ENCODE measurements at regions not wholly inside any gene's neighbourhood (a gene's known extent, or its start where the extent isn't known, plus 50 kb on each side); places are given as distances from the start of the nearest gene placed in this dataset.
"Not testable (repeated sequence)": the region's sequence is repeated elsewhere in the genome, so short reads cannot be mapped to it uniquely, and the experiment has no call there.

DNA sequence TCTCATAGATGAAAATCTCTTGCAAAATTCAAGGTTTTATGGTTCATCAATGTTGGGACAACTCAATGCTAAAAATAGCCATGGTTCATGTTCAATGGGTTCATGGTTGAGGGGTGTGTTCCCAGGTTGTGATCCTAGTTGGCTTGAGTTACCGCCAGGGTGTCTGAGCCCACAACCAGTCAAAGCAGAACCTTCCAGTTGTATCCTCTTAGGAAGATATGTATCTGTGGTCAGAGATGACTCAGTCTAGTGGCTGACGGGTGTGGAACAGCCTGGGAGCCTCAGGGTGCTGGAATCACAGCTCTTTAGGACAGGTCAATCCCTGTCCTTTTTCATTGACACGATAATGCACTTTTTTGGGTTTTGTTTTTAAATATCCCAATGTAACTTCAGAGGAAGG is 192.3 kb upstream of the NR3C2 start:
- DNase-seq, result no peak

DNA sequence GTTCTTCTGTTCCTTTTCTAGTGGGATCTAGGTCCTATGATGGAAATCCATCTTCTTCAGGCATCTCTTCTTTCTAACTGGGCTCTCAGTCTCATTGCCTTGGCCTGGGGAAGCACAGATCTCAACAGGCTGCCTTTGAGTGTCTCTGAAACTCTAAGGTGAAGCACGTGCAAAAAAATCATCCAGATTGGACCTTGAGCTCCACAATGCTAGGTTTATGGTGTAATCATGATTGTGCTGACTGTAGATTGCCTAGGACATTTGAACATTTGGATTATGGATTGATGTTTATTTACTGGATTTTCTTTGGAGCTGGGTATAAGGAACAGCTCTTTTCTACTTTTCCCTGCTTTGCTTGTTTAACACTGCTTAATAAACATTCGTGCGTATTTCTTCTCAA is 191.5 kb upstream of the NR3C2 start:
- no peak for DNase-seq

DNA sequence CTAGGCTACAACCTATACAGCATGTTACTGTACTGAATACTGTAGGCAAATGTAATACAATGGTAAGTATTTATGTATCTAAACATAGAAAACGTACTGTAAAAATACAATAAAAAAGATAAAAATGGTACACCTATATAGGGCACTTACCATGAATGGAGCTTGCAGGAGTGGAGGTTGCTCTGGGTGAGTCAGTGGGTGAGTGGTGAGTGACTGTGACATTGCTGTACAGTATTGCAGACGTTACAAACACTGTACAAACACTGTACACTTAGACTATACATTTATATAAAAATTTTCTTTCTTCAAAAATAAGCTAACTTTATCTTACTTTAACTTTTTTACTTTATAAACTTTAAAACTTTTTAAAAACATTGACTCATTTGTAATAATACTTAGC is 190.3 kb upstream of the NR3C2 start:
- no peak for DNase-seq

DNA sequence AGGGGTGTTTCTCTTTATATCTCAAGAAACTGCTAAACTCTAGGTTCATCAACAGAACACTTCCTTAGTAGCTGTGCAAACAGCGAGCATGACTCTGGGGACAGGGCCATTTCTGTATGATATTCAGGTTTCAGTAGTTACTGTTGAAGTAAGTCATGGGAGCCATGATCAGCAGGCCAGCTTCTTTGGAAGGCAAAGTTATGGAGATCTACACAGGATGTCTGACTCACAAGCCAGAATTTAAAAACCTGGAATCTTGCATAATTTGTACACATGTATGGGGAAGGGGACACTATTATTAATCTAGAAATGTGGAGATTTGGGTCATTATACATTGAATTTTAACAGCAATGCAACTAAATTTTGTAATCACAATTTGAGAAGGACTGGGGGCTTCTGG is 187.8 kb upstream of the NR3C2 start:
- no peak for DNase-seq

DNA sequence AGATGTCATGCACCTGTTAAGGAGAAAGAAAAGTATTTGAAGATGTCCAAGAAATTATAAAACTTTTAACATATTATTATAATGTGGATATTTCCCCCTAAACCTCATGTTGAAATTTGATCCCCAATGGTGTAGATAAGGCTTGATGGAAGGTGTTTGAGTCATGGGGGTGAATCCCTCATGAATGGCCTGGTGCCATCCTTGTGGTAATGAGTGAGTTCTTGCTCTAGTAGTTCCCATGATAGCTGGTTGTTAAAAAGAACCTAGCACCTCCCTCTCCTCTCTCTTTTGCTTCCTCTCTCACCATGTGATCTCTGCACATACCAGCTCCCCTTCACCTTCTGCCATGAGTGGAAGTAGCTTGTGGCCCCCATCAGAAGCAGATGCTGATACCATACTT is 176.6 kb upstream of the NR3C2 start:
- no peak for DNase-seq

DNA sequence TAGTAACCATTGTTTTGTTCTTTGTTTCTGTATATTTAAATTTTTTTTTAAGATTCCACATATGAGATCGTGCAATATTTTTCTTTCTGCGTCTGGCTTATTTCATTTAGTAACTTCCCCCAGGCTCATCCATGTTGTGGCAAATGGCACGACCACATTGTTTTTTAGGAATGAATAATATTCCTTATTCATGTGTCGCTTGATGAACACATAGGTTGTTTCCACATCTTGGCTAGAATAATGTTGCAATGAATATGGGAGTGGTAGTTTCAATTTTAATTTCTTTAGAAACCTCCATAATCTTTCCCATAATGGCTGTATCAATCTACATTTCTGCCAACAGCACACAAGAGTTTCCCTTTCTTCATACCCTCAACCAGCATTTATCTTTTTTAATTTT is 166.8 kb upstream of the NR3C2 start:
- no peak for DNase-seq

DNA sequence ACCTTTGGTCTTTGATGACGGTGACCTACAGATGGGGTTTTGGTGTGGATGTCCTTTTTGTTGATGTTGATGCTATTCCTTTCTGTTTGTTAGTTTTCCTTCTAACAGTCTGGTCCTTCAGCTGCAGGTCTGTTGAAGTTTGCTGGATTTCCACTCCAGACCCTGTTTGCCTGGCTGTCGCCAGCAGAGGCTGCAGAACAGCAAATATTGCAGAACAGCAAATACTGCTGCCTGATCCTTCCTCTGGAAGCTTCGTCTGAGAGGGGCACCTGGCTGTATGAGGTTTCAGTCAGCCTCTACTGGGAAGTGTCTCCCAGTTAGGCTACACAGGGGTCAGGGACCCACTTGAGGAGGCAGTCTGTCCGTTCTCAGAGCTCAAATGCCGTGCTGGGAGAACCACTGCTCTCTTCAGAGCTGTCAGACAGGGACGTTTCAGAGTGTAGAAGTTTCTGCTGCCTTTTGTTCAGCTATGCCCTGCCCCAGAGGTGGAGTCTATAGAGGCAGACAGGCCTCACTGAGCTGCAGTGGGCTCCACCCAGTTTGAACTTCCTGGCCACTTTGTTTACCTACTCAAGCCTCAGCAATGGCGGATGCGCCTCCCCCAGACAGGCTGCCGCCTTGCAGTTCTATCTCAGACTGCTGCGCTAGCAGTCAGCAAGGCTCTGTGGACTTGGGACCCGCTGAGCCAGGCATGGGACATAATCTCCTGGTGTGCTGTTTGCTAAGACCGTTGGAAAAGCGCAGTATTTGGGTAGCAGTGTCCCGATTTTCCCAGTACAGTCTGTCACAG is 156.4 kb upstream of the NR3C2 start:
- not testable (repeated sequence) for DNase-seq

DNA sequence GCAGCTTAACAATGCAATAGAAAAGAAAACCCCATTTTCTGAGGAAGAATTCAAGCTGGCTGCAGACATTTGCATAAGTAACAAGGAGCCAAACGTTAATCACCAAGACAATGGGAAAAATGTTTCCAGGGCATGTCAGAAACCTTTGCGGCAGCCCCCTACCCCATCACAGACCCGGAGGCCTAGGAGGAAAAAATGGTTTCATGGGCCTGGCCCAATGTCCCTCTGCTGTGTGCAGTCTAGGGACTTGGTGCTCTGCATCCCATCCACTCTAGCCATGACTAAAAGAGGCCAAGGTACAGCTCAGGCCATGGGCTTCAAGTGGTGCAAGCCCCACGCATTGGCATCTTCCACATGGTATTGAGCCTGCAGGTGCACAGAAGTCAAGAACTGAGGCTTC is 147.0 kb upstream of the NR3C2 start:
- DNase-seq, result no peak

DNA sequence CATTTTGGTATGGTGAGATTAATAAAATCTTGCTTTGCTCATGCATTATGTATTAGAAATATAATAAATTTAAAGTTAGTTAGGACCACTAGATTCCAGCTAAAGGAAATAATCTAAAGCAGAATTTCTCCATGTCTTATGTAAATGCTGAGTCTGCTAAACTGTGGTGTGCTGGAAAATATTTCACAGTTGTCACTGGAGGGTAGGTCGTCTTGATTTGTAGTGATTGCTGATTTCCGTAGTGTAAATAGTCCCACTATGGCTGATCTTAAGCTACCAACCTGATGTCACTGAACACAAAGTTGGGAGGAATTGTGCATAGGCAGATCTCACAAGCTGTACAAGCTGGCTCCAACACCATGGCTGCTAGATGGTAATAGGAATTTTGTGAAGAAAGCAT is 133.4 kb upstream of the NR3C2 start:
- DNase-seq, result no peak

DNA sequence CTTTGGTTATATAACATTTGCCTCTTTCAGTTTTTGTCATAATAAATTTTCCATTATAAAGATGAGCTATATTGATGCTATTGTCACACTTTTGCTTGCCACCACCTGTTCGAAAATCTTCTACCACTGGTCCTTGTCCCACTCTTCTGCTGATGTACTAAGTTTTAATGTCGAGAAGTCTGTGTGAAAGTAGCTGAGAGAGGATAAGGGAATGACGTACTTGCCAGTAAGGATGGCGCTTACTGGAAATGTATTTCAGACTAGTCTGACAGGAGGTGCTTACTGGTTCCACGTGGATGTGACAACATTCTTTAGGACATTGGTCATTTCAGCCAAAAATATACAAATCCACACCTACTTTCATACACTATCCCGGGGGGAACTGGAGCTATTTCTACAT is 132.7 kb upstream of the NR3C2 start:
- no peak for DNase-seq

DNA sequence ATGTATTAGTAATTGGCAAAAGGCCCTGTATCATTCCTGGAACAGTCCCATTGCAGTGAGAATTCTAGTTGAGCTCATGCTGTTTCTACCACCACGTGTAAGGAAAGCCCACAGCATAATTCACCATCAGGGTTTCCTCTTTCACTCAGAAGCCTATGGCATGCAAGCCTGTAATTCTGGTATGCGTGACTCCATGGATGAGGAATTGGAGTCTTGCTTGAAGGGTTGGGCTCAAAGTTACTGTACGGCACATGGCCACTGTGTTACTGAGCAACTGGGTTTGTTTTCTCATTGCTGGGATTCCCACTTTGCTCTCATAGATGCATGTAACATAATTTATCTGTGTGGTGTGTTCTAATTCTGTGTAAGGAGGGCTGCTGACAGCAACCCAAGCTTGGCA is 132.3 kb upstream of the NR3C2 start:
- no peak for DNase-seq

DNA sequence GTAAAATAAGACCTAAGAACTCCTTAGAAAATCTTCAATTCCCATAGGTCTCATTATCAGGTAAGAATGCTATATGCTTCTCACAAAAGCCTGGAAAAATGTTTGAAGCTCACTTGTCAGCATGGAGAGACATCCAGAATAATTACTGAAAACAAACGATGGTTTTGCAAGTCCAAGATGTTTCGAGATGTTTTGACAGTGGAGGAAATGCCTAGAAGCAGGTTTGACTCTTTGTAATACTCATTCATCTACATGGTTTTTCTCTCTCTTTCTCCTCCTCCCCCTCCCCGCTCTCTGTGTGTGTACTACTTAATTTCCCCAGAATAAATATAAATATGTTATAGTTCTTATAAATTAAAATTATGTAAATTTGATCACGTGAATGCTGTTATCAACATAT is 131.9 kb upstream of the NR3C2 start:
- no peak for DNase-seq

DNA sequence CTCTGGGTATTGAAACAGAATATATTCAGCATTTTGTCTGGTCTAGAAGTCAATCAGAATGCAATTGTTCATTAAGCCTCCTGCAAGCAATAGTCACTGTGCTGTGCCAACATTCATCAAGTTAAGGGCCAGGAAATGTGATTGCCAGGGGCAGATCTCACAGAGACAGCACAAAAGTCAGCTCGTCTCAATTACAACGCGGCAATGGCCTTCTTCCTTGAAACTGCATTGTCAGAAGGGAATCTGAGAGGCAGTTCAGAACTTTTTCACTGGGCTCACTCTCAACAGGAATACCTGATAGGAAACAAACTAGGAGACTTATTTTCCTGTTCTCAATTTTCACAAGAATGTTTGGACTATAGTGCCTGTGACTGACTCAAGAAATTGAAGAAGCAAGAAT is 131.1 kb upstream of the NR3C2 start:
- no peak for DNase-seq

DNA sequence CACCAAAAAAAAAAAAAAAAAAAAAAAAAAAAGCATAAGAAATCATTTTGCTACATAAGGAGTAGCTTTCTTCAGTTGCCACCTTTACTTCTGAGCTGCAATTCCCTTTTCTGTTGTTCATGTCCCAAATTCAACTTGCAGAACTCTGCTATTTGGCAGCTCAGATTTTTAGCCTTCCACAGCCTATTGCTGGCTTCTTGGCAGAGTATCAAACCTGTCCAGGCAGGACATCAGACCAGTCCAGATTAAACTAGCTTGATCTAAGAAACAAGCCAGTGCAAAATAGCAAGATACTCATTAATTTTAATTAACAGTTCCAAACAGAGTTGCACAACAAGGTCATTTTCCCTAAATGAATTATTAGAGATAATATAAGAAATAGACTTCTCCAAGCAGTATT is 123.6 kb upstream of the NR3C2 start:
- DNase-seq, result no peak

DNA sequence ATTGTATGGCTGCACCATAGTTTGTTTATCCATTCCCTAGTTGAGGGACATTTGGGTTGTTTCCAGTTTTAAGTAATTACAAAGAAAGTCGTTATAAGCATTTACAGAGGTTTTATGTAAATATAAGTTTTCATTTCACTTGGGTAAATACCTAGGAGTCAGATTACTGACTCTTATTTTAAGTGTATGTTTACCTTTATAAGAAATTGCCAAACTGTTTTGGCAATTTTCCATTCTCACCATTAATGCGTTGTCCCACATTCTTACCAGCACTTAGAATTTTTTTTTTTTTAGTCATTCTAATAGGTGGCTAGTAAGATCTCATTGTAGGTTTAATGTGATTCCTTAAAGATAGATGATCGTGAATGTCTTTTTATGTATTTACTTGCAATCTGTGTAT is 121.5 kb upstream of the NR3C2 start:
- no peak for DNase-seq

DNA sequence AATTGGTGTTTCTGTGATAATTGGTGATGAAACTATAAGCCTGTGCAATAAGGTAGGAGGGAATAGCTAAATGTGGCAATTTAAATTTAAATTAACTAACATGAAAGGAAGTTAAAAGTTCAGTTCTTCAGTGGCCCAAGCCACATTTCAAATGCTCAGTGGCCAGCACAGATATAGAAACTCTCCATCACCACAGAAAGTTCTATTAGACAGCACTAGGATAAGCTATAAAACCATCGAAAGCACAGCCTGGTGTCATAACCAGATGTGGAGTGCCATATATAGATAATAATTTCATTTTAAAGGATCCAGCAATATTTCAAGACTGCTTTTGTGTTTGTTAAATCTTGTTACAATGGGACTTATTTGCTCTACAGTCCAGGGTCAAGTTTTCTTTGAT is 119.3 kb upstream of the NR3C2 start:
- DNase-seq, result no peak

DNA sequence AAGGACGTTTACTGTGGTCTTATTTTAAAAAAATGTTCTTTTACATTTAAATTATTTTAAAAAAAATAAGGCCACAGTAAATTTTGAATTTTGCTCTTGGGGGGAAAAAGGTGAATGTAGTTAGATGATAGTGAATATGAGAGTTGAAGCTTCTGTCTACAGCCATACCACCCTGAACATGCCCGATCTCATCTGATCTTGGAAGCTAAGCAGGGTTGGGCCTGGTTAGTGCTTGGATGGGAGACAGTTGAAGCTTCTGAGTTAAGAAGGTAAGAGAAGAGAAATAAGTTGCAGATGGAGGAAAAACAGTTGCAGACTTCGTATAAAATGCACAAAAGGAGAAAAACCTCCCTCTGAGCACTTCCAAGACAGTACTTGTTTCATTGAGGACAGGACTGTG is 115.6 kb upstream of the NR3C2 start:
- DNase-seq, result no peak

DNA sequence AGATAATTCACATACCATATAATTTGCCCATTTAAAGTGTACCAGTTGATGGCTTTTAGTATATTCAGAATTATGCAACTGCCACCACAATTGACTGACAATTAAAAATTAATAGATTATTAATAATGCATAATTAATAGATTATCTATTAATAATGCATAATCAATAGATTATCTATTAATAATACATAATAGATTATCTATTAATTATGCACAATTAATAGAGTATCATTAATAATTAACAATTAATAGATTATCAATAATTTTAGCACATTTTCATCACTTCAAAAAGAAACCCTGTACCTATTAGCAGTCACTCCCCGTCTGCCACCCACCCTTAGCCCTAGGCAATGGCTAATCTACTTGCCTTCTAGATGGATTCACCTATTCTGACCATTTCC is 108.6 kb upstream of the NR3C2 start:
- no peak for DNase-seq

DNA sequence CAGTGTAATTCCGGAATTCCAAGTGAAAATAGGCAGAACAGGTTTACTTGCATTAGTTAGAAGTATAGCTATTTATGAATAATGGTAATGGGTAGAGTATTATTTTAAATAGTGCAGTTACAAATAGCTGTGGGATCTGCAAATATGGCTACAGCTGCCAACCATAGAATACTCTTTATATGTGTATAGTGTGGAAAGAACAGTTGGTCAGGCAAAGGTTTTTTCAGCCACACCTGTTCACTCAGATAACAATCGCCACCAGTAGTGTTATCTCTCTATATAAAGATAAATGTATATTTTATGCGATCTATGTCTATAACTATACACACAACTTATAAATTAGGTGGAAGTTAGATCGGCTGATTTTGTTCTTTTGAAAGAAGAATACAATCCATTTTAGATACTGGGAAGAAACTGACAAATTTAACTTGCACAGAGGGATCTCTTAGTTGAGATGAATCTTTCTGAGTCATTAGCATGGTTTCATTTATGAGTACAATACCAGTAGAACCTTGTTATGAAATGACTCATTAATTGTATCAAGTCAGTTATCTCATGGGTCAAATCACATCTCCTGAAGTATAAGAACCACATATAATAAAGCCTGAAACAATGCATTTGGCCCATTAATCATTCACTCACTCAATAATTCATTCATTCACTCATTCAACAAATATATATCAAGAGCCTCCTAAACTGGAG is 100.9 kb upstream of the NR3C2 start:
- no peak for DNase-seq

DNA sequence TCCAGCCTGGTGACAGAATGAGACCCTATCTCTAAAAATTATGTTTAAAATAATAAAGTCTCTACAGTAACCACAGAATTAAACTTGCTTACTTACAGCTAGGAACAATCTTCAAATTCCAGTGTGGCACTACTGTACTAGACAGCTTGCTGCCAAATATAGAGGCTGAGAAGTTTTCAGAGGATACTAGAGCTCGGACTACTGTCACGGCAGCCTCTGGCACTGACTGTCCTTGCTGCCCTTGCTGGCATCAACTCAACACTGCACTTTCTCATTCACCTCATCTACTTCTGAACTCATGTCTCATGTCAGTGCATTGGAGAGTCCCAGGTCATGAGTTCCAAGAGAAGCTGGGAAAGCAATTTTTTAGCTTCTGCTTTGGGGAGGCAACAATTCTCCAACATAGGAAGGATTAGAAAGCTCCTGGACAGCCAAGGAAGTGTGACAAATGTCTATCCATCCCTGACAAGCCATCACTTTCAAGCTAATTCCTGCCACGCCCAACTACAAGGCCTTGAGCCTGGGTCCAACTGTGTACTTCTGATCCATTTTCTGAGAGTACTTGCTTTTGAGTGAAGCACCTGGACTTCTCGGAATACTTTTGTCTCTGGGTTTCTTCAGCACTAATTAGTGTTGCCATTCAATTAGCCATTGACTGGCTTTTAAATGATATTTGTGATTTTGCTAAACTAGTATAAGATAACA is 98.6 kb upstream of the NR3C2 start:
- no peak for DNase-seq

DNA sequence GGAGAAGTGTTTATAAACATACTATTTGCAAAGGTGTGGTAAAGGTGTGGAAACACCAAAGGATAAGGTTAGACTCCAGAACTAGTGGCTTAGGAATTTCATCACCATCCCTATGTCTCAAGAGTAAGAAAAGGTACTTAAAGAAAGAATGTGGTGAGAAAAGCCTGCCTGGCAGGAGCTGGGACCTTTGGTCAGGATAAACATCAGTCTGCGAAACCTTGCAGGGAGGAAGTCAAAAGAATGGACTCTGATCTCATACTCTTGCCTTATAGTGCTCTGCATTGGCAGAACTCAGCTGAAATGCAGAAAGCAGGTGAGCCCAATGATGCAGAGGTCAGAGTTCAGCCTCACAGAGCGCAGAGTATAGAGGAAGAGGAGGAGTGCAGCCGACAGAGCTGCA is 97.2 kb upstream of the NR3C2 start:
- no peak for DNase-seq

DNA sequence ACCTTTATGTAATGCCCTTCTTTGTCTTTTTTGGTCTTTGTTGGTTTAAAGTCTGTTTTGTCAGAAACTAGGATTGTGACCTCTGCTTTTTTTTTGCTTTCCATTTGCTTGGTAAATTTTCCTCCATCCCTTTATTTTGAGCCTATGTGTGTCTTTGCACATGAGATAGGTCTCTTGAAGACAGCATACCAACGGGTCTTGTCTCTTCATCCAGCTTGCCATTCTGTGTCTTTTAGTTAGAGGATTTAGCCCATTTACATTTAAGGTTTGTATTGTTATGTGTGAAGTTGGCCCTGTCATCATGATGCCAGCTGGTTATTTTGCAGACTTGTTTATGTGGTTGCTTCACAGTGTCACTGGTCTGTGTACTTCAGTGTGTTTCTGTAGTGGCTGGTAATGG is 91.6 kb upstream of the NR3C2 start:
- DNase-seq, result not testable (repeated sequence)

DNA sequence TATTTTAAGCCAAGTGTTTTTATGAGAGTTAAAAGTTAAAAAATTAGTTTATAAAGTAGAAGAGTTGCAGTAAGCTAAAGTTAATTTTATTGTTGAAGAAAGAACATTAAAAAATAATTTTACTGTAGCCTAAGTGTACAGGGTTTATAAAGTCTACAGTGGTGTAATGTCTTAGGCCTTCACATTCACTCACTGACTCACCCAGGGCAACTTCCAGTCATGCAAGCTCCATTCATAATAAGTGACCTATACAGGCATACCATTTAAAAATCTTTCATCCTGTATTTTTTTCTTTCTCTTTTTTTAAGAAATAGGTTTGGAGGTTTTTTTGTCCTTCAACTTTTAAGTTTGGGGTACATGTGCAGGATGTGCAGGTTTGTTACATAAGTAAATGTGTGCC is 87.9 kb upstream of the NR3C2 start:
- no peak for DNase-seq

DNA sequence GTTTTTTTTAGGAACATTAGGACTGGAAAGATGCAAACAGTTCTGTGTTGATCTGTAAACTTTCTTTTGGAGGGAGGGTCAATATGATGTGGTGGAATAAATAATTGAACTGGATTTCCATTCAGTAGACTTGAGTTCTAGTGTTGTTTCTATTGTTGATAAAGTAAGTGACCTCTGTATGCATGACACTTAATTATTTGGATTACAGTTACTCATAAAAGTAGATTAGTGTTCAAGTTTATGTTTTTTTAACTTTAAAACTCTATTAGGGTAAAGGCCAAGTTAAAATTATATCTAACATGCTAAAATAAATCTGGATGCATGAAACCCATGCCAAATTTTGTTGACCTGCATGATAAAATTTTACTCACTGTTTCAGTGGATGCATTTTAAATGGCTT is 85.4 kb upstream of the NR3C2 start:
- DNase-seq, result no peak
